ENCODE measurements at regions not wholly inside any gene's neighbourhood (a gene's known extent, or its start where the extent isn't known, plus 50 kb on each side); places are given as distances from the start of the nearest gene placed in this dataset.
"Not testable (repeated sequence)": the region's sequence is repeated elsewhere in the genome, so short reads cannot be mapped to it uniquely, and the experiment has no call there.

GRCh38 chr15:96201696-96202095, 128.8 kb upstream of the NR2F2 start:
- no peaks in the 10 kb centered on the region for H3K79me2 ChIP-seq (ENCODE audit: insufficient read depth)
- no peak for DNase-seq
- POLR2A ChIA-PET, result no interaction called here
- H3K4me3 ChIP-seq (ENCODE audit: low read depth in 2 of 2, low read length in 1 of 2), result no peak overlapping the region
- no peaks in the 10 kb centered on the region for H3K36me3 ChIP-seq (replicated peaks in 1 of 2; ENCODE audit: control insufficient read depth in 1 of 2, insufficient read depth in 2 of 2, low read length in 1 of 2)
- H3F3A ChIP-seq (replicated peaks; ENCODE audit: insufficient read depth), result no peaks in the 10 kb centered on the region
- no peak overlapping the region for H2AFZ ChIP-seq (ENCODE audit: low read depth)
- no peak for TF ChIP-seq TEAD4 (IDR thresholded peaks at IDR 0.05; ENCODE audit: borderline replicate concordance, insufficient read depth)
- no peak for TF ChIP-seq IRF3 (IDR thresholded peaks at IDR 0.05; ENCODE audit: low read depth, low read length)
- TF ChIP-seq TCF12 (IDR thresholded peaks at IDR 0.05), result no peak
- no peak for TF ChIP-seq GABPA (IDR thresholded peaks at IDR 0.05; ENCODE audit: low read depth)
- TF ChIP-seq FOXM1 (IDR thresholded peaks at IDR 0.05; ENCODE audit: low read depth), result no peak
- TF ChIP-seq MAX (IDR thresholded peaks at IDR 0.05; ENCODE audit: low read depth), result no peak
- TF ChIP-seq MEF2A (IDR thresholded peaks at IDR 0.05; ENCODE audit: borderline replicate concordance, low read depth), result no peak
- no peak for TF ChIP-seq PBX3 (IDR thresholded peaks at IDR 0.05)
- TF ChIP-seq ZBTB33 (IDR thresholded peaks at IDR 0.05; ENCODE audit: borderline replicate concordance, low read depth), result no peak
- no peak for TF ChIP-seq SIN3A (IDR thresholded peaks at IDR 0.05; ENCODE audit: borderline replicate concordance, low read depth, low read length)
- TF ChIP-seq FOXJ3 (CRISPR knock-in tag; IDR thresholded peaks at IDR 0.05), result no peak
- TF ChIP-seq GATA2 (CRISPR knock-in tag; IDR thresholded peaks at IDR 0.05), result no peak
- no peak for TF ChIP-seq FOSL2 (IDR thresholded peaks at IDR 0.05; ENCODE audit: borderline replicate concordance, low read depth)
- TF ChIP-seq RAD21 (IDR thresholded peaks at IDR 0.05; ENCODE audit: low read length), result no peak
- CTCF ChIA-PET, result no interaction called here
- H3K9me2 ChIP-seq, result no peaks in the 10 kb centered on the region
- WGBS (ENCODE audit: low lambda C conversion rate), result 37% methylated on average over 2 of the region's 2 CpGs
- H3K27ac ChIP-seq (ENCODE audit: low read depth in 2 of 2, low read length in 1 of 2), result no peak overlapping the region
- no peaks in the 10 kb centered on the region for H3K27me3 ChIP-seq (ENCODE audit: insufficient read depth)
- H3K9me3 ChIP-seq, result no peaks in the 10 kb centered on the region
- no peaks in the 10 kb centered on the region for H4K20me1 ChIP-seq (ENCODE audit: insufficient read depth)
- H3K9ac ChIP-seq, result no peak overlapping the region
- H3K4me2 ChIP-seq, result no peak overlapping the region
- H3K4me1 ChIP-seq (ENCODE audit: control insufficient read depth in 1 of 2, insufficient read depth in 2 of 2, low read depth in 1 of 2, low read length in 1 of 2), result no peaks in the 10 kb centered on the region

- H3K4me2 ChIP-seq; DNase-seq; H3K9me3 ChIP-seq; CTCF ChIA-PET; H3K36me3 ChIP-seq (replicated peaks in 1 of 2; ENCODE audit: control insufficient read depth in 1 of 2, insufficient read depth in 2 of 2, low read length in 1 of 2); H3K27me3 ChIP-seq (ENCODE audit: insufficient read depth); H3K4me3 ChIP-seq (ENCODE audit: low read depth in 2 of 2, low read length in 1 of 2); POLR2A ChIA-PET; H3K27ac ChIP-seq (ENCODE audit: low read depth in 2 of 2, low read length in 1 of 2); H2AFZ ChIP-seq (ENCODE audit: low read depth); H4K20me1 ChIP-seq (ENCODE audit: insufficient read depth); H3K9me2 ChIP-seq; H3K9ac ChIP-seq; H3F3A ChIP-seq (replicated peaks; ENCODE audit: insufficient read depth); H3K79me2 ChIP-seq (ENCODE audit: insufficient read depth); H3K4me1 ChIP-seq (ENCODE audit: control insufficient read depth in 1 of 2, insufficient read depth in 2 of 2, low read depth in 1 of 2, low read length in 1 of 2): not testable (repeated sequence)
- whole genome bisulfite sequencing (ENCODE audit: low lambda C conversion rate), result 27% methylated on average over 1 of the region's 1 CpG
Measured at GRCh38 chr15:96205588-96205987, 124.9 kb upstream of the NR2F2 start.
